Ascending aorta (tissue), 2 donors: ENCODE measurements at regions not wholly inside any gene's neighbourhood (a gene's known extent, or its start where the extent isn't known, plus 50 kb on each side); places are given as distances from the start of the nearest gene placed in this dataset.

Experiments
- DNase-seq, 2 donors: peaks; one replicate each; pipeline ENCODE4 v3.0.0-alpha.2; 2019; ENCODE audit warnings: low spot score in 2 of 2
- H3K27ac ChIP-seq, 2 donors: fragments of 200-600 bp; sonication (generic); one replicate each; pipeline ENCODE4 v1.5.1; 2016 to 2017; ENCODE audit warnings: mild to moderate bottlenecking in 1 of 2
- H3K27me3 ChIP-seq: fragments of 200-600 bp; sonication (generic); one replicate; pipeline ENCODE4 v1.5.1; 2017
- H3K36me3 ChIP-seq, 2 donors: fragments of 200-600 bp; sonication (generic); one replicate each; pipeline ENCODE4 v1.5.1; 2016
- H3K4me1 ChIP-seq, 2 donors: fragments of 200-600 bp; sonication (generic); one replicate each; pipeline ENCODE4 v1.5.1; 2016 to 2017; ENCODE audit warnings: mild to moderate bottlenecking in 1 of 2
- H3K4me3 ChIP-seq, 2 donors: fragments of 200-600 bp; sonication (generic); one replicate each; pipeline ENCODE4 v1.5.1; 2016 to 2017; ENCODE audit warnings: mild to moderate bottlenecking in 1 of 2
- H3K9me3 ChIP-seq, 2 donors: fragments of 200-600 bp; sonication (generic); one replicate each; pipeline ENCODE4 v1.5.1; 2016
- CTCF ChIP-seq, 3 experiments: fragments of 200-600 bp in 2 of 3; fragments of 450-650 bp in 1 of 3; sonication (generic) in 2 of 3; IDR thresholded peaks; one replicate each; pipeline ENCODE4 v1.5.1; 2016 to 2019; ENCODE audit warnings: antibody characterized with exemption in 3 of 3, mild to moderate bottlenecking in 1 of 3, moderate library complexity in 1 of 3
- intact Hi-C: fragments of 100-400 bp; cut with DNase I; formaldehyde crosslinking; loops from one replicate; pipeline ENCODE4 v1.15.1; 2023

GRCh38 chr10:44435196-44435595 lies 50.3 kb upstream of the CXCL12 start:
- no peaks in the 10 kb centered on the region for H3K27me3 ChIP-seq
- intact Hi-C loops: no loop called here
- H3K4me1 ChIP-seq: no peaks in the 10 kb centered on the region
- DNase-seq: no peak
- H3K36me3 ChIP-seq: no peaks in the 10 kb centered on the region
- H3K27ac ChIP-seq: no peak overlapping the region
- no peak for TF ChIP-seq CTCF (IDR thresholded peaks at IDR 0.05)
- peaks cover 0 to 22% of the 10 kb centered on the region in 2 donors for H3K9me3 ChIP-seq
- no peak overlapping the region for H3K4me3 ChIP-seq

- intact Hi-C loops: no loop called here
- H3K27ac ChIP-seq: no peak overlapping the region
- no peaks in the 10 kb centered on the region for H3K27me3 ChIP-seq
- no peaks in the 10 kb centered on the region for H3K4me1 ChIP-seq
- no peak overlapping the region for H3K4me3 ChIP-seq
- TF ChIP-seq CTCF (IDR thresholded peaks at IDR 0.05): no peak
- no peak for DNase-seq
- H3K9me3 ChIP-seq: peaks cover 0 to 17% of the 10 kb centered on the region in 2 donors
- H3K36me3 ChIP-seq: no peaks in the 10 kb centered on the region
Measured at GRCh38 chr10:44436240-44436639, 51.3 kb upstream of the CXCL12 start.

GRCh38 chr10:44437840-44438511 lies 53.1 kb upstream of the CXCL12 start:
- intact Hi-C loops: no loop called here
- DNase-seq: no peak
- peaks cover 0 to 10% of the 10 kb centered on the region in 2 donors for H3K9me3 ChIP-seq
- no peak overlapping the region for H3K4me3 ChIP-seq
- H3K27me3 ChIP-seq: no peaks in the 10 kb centered on the region
- H3K27ac ChIP-seq: no peak overlapping the region
- no peak for TF ChIP-seq CTCF (IDR thresholded peaks at IDR 0.05)
- no peaks in the 10 kb centered on the region for H3K36me3 ChIP-seq
- H3K4me1 ChIP-seq: no peaks in the 10 kb centered on the region

- no peak overlapping the region for H3K4me3 ChIP-seq
- DNase-seq: no peak
- intact Hi-C loops: no loop called here
- H3K4me1 ChIP-seq: no peaks in the 10 kb centered on the region
- TF ChIP-seq CTCF (IDR thresholded peaks at IDR 0.05): no peak
- H3K27ac ChIP-seq: no peak overlapping the region
- H3K36me3 ChIP-seq: no peaks in the 10 kb centered on the region
- peaks cover 0 to 1% of the 10 kb centered on the region in 2 donors for H3K9me3 ChIP-seq
- H3K27me3 ChIP-seq: no peaks in the 10 kb centered on the region
Measured at GRCh38 chr10:44439239-44439957, 54.5 kb upstream of the CXCL12 start.

- Histone ChIP-seq H3K4me3 (no peak overlapping the region), H3K36me3 (no peaks in the 10 kb centered on the region), H3K4me1 (no peaks in the 10 kb centered on the region), H3K9me3 (peaks cover 0 to 3% of the 10 kb centered on the region in 2 donors), H3K27me3 (no peaks in the 10 kb centered on the region), H3K27ac (no peak overlapping the region)
- no peak for DNase-seq
- intact Hi-C loops: no loop called here
- no peak for TF ChIP-seq CTCF (IDR thresholded peaks at IDR 0.05)
Measured at GRCh38 chr10:44439958-44440244, 55.0 kb upstream of the CXCL12 start.
